Erythroblast (primary cell): ENCODE measurements at regions not wholly inside any gene's neighbourhood (a gene's known extent, or its start where the extent isn't known, plus 50 kb on each side); places are given as distances from the start of the nearest gene placed in this dataset.

Experiments used
- GATA1 ChIP-seq: IDR thresholded peaks from 2 replicates; pipeline ENCODE4 v1.6.1; 2011; ENCODE audit warnings: low read depth, mild to moderate bottlenecking, control low read depth, low read length, moderate library complexity
- POLR2A ChIP-seq: IDR thresholded peaks from 2 replicates; pipeline ENCODE4 v1.6.1; 2011; ENCODE audit warnings: mild to moderate bottlenecking, low read length

DNA sequence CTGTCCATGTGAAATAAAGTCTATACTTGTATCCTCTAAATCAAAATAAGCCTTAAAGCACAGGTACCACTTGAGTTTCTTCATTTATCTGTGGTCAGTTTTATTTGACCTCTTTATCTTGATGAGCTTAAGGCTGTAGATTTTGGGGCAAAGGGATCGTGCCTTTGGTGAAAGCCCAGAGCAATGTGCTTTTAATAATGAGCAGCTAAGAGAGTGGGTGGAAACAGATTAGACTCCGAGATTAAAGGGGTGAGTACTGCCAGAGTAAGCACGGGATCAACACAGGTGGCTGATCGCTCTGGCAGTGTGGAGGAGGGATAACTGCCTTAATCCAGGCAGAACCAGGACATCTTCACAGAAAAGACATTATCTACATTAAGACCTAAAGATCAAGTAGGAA lies 280.4 kb downstream of the TDRD15 start:
- no peak for TF ChIP-seq POLR2A
- TF ChIP-seq GATA1: no peak
